ENCODE measurements at regions not wholly inside any gene's neighbourhood (a gene's known extent, or its start where the extent isn't known, plus 50 kb on each side); places are given as distances from the start of the nearest gene placed in this dataset.

- no peak for TF ChIP-seq CTCF (IDR thresholded peaks at IDR 0.05; ENCODE audit: insufficient read depth, missing control alignments)
- FAIRE-seq (no peak), DNase-seq (ENCODE audit: insufficient read length, low spot score) (no peak)
Observed at GRCh38 chr5:17087035-17087434, 130.4 kb upstream of the BASP1 start.

- DNase-seq (ENCODE audit: insufficient read length, low spot score) = no peak
- no peak for TF ChIP-seq CTCF (IDR thresholded peaks at IDR 0.05; ENCODE audit: insufficient read depth, missing control alignments)
- FAIRE-seq = no peak
Observed at GRCh38 chr5:17088051-17088450, 129.4 kb upstream of the BASP1 start.

GRCh38 chr5:17089001-17089400 is 128.4 kb upstream of the BASP1 start:
- no peak for FAIRE-seq

GRCh38 chr5:17089690-17090089 is 127.7 kb upstream of the BASP1 start:
- no peak for TF ChIP-seq CTCF (IDR thresholded peaks at IDR 0.05; ENCODE audit: insufficient read depth, missing control alignments)
- DNase-seq (ENCODE audit: insufficient read length, low spot score) = no peak
- no peak for FAIRE-seq

More at GRCh38 chr5:17089001-17089400, 128.4 kb upstream of the BASP1 start:
- no peak for DNase-seq (ENCODE audit: insufficient read length, low spot score)
- TF ChIP-seq CTCF (IDR thresholded peaks at IDR 0.05; ENCODE audit: insufficient read depth, missing control alignments) = no peak

GRCh38 chr5:17090839-17091238 is 126.6 kb upstream of the BASP1 start:
- FAIRE-seq (no peak), DNase-seq (ENCODE audit: insufficient read length, low spot score) (no peak)

GRCh38 chr5:17094830-17095229 is 122.6 kb upstream of the BASP1 start:
- DNase-seq (ENCODE audit: insufficient read length, low spot score) (no peak), FAIRE-seq (no peak)
- TF ChIP-seq CTCF (IDR thresholded peaks at IDR 0.05; ENCODE audit: insufficient read depth, missing control alignments) = no peak

More at GRCh38 chr5:17090839-17091238, 126.6 kb upstream of the BASP1 start:
- TF ChIP-seq CTCF (IDR thresholded peaks at IDR 0.05; ENCODE audit: insufficient read depth, missing control alignments) = no peak

- DNase-seq (ENCODE audit: insufficient read length, low spot score) (no peak), FAIRE-seq (no peak)
- no peak for TF ChIP-seq CTCF (IDR thresholded peaks at IDR 0.05; ENCODE audit: insufficient read depth, missing control alignments)
Observed at GRCh38 chr5:17096952-17097695, 120.3 kb upstream of the BASP1 start.

Measured in D721Med (cell line).